Epithelial cell of prostate (primary cell): ENCODE measurements at regions not wholly inside any gene's neighbourhood (a gene's known extent, or its start where the extent isn't known, plus 50 kb on each side); places are given as distances from the start of the nearest gene placed in this dataset.
"Not testable (repeated sequence)": the region's sequence is repeated elsewhere in the genome, so short reads cannot be mapped to it uniquely, and the experiment has no call there.

Source experiments
- DNase-seq: peaks from one replicate; pipeline ENCODE4 v3.0.0-alpha.2; 2011; ENCODE audit warnings: low read depth, low spot score
- H3K27ac ChIP-seq: fragments of 450-650 bp; 2 replicates; pipeline ENCODE4 v1.5.1; 2017; ENCODE audit warnings: mild to moderate bottlenecking

DNA sequence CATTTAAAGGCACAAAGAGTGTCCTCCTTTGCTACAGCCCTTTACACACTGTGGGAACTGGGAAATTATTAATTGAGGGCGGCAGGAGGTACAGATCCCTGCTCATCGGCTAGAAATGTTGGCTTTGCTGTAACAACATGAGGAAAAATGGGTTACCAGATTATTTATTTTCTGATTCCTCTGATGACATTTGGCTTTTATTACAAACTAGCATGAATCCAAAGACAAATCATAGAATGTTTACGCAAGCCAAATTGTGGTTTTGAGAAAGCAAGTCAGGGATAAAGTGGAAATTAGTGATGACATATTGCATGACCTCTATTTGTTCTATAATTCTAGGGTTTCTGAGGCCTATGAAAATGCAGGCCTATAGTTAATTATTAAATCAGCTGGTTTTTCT, 126.1 kb upstream of the TMEM196 start:
- no peak overlapping the region for H3K27ac ChIP-seq
- no peak for DNase-seq

DNA sequence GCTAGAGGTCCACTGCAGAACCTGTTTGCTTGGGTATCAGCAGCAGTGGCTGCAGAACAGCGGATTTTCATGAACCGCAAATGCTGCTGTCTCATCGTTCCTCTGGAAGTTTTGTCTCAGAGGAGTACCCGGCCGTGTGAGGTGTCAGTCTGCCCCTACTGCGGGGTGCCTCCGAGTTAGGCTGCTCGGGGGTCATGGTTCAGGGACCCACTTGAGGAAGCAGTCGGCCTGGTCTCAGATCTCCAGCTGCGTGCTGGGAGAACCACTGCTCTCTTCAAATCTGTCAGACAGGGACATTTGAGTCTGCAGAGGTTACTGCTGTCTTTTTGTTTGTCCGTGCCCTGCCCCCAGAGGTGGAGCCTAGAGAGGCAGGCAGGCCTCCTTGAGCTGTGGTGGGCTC, 109.5 kb upstream of the TMEM196 start:
- not testable (repeated sequence) for DNase-seq, H3K27ac ChIP-seq

DNA sequence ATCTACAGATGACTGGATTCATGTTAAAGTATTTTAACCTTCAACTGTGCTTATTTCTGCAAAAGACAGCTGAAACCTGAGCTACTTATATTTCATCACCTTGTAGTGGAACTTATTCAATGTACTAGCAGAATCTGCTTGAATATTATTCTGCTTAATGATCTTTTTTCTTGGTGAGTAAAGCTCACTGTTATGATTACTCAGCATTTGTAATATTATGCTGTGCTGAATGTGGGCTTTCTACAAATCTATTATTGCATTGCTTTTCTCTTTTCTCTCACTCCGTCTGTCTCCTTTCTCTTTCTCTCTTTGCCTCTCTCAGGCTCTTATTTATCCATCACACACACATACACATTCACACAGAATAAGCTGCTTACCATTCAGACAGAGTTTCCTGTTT, 98.7 kb upstream of the TMEM196 start:
- DNase-seq = no peak
- H3K27ac ChIP-seq = no peak overlapping the region

DNA sequence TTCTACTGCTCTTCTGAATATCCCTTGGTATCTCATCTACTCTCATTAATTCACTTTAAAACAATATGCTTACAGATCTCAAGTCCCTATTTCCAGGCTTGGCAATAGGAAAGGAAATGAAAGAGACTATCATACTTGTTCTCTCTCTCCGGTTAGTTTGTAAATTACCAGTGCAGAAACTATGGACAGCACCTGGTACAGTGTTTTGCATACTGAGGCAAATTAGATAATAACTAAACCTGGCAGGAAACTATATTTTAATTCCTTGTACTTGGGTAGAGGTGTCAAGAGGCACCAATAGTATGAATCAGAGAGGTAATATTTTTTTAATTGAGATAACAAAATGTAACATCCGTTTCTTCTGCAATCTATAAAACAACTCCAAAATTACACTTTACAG, 97.7 kb upstream of the TMEM196 start:
- no peak for DNase-seq
- H3K27ac ChIP-seq = no peak overlapping the region

GRCh38 chr7:19869979-19870378, 96.6 kb upstream of the TMEM196 start:
- no peak for DNase-seq
- no peak overlapping the region for H3K27ac ChIP-seq

DNA sequence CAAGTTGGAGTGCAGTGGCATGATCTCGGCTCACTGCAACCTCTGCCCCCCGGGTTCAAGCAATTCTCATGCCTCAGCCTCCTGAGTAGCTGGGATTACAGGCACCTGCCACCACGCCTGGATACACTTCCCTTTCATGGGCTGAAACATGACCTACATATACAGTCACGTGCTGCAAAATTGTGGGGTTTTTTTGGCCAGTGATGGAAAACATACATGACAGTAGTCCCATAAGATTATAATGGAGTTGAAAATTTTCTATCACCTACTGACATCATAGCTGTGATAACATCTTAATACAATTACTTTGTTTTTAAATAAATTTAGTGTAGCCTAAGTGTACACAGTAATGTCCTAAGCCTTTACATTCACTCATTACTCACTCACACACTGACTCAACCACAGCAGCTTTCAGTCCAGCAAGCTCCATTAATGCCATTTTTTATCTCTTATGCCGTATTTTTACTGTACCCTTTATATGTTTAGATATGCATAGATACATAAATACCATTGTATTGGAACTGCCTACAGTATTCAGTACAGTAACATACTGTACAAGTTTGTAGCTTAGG, 79.9 kb upstream of the TMEM196 start:
- H3K27ac ChIP-seq = no peak overlapping the region
- no peak for DNase-seq

- no peak for DNase-seq
Observed at GRCh38 chr7:19852192-19852591, 78.8 kb upstream of the TMEM196 start.

GRCh38 chr7:19851504-19851903, 78.1 kb upstream of the TMEM196 start:
- no peak overlapping the region for H3K27ac ChIP-seq
- no peak for DNase-seq

More at GRCh38 chr7:19852192-19852591, 78.8 kb upstream of the TMEM196 start:
- H3K27ac ChIP-seq = no peak overlapping the region

GRCh38 chr7:19834566-19834965, 61.1 kb upstream of the TMEM196 start:
- DNase-seq = no peak
- H3K27ac ChIP-seq = no peak overlapping the region

DNA sequence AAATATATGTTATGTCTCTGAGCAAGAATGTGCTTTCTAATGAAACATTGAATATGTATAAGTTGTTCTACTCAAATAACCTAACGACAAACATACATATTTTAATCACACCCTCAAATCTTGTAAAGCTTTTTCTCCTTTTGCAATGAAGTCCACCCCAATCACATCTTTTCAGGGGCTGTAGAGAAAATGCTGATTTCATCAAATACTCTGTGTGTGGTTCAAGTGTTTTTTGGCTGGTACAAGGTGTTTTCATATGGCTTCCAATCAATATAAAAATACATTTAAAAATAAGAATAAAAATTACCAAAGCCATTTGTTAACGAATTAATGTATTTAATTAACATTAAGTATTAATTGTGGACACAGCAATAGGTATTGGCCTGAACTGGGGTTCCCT, 57.2 kb upstream of the TMEM196 start:
- no peak for DNase-seq
- H3K27ac ChIP-seq = no peak overlapping the region
